GM12872 (cell line): ENCODE measurements at regions not wholly inside any gene's neighbourhood (a gene's known extent, or its start where the extent isn't known, plus 50 kb on each side); places are given as distances from the start of the nearest gene placed in this dataset.
A peak's percentile ranks its signal among the peaks of the same experiment; 100 is the strongest.

Experiments
- CTCF ChIP-seq: IDR thresholded peaks from 3 replicates; pipeline ENCODE4 v1.5.1; 2011; ENCODE audit warnings: low read depth, mild to moderate bottlenecking, low read length, moderate library complexity; ENCODE audit not compliant: insufficient read depth

GRCh38 chr3:67715971-67716370, 61.6 kb upstream of the SUCLG2 start:
- TF ChIP-seq CTCF: no peak

- TF ChIP-seq CTCF: no peak
Observed at GRCh38 chr3:67713764-67714469, 59.5 kb upstream of the SUCLG2 start.

GRCh38 chr3:67712259-67712658, 57.8 kb upstream of the SUCLG2 start:
- no peak for TF ChIP-seq CTCF

DNA sequence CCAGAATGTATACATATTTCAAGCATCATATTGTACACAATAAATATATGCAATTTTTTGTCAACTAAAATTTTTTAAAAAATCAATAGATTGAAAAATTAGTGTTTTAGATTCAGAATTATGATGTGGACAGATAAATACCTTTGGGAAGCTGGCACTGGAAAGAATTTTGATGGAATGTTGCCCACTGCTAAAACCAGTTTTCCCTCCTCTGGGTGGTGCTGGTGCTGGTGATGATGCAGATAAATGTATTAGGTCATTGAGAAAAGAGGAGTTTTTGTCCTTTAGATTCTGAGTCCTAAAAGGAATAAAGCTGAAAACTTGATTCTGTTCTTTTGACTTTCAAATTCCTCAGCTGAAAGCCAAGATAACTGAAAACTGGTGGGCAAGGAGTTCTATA, 56.0 kb upstream of the SUCLG2 start:
- TF ChIP-seq CTCF: no peak

DNA sequence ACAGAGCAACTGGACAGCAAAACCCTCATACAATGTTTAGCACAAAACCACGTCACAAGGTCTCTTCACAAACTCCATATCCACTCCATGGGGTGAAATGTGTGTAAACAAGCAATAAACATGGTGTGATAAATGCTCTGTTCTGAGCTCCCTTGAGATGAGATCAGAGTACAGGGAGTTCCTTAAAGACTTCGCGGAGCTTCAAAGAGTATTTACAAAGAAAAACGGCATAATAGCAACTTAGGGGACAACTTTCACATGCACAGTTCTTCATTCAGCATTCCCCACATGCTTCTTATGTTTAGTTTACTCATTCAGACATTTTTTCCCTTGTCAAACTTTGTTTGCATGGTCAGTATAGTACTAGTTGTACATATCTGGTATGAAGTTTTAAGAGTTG, 52.5 kb upstream of the SUCLG2 start:
- no peak for TF ChIP-seq CTCF

GRCh38 chr3:67704322-67704721, 49.9 kb upstream of the SUCLG2 start:
- 0 out of 3 replicates have a peak, but pooled peaks have one; percentile 6 for TF ChIP-seq CTCF
